ENCODE measurements at regions not wholly inside any gene's neighbourhood (a gene's known extent, or its start where the extent isn't known, plus 50 kb on each side); places are given as distances from the start of the nearest gene placed in this dataset.

GRCh38 chr7:69177941-69178494 lies 420.3 kb upstream of the AUTS2 start:
- TF ChIP-seq CTCF (IDR thresholded peaks at IDR 0.05) (no peak), POLR2A (IDR thresholded peaks at IDR 0.05) (no peak)
